H9 (cell line): ENCODE measurements at regions not wholly inside any gene's neighbourhood (a gene's known extent, or its start where the extent isn't known, plus 50 kb on each side); places are given as distances from the start of the nearest gene placed in this dataset.

Experiments used
- DNase-seq: peaks from one replicate; pipeline ENCODE4 v3.0.0-alpha.2; 2017
- H2AFZ ChIP-seq: one replicate; pipeline ENCODE4 v1.6.1; 2013; ENCODE audit warnings: mild to moderate bottlenecking, low read length, control low read depth, moderate library complexity
- H2AK5ac ChIP-seq: 2 replicates; pipeline ENCODE4 v1.6.1; 2013; ENCODE audit warnings: low read length, control low read depth, mixed read lengths; ENCODE audit not compliant: insufficient read length
- H2BK120ac ChIP-seq: one replicate; pipeline ENCODE4 v1.6.1; 2013; ENCODE audit warnings: low read depth, mild to moderate bottlenecking, low read length, control low read depth, inconsistent platforms; ENCODE audit not compliant: poor library complexity, severe bottlenecking
- H2BK12ac ChIP-seq: 2 replicates; pipeline ENCODE4 v1.6.1; 2013; ENCODE audit warnings: low read length, control low read depth, mixed read lengths, low read depth; ENCODE audit not compliant: insufficient read length
- H2BK15ac ChIP-seq: 2 replicates; pipeline ENCODE4 v1.6.1; 2013; ENCODE audit warnings: low read depth, low read length, control low read depth
- H2BK20ac ChIP-seq: one replicate; pipeline ENCODE4 v1.6.1; 2013; ENCODE audit warnings: low read depth, mild to moderate bottlenecking, low read length, control low read depth, inconsistent platforms; ENCODE audit not compliant: poor library complexity, severe bottlenecking
- H2BK5ac ChIP-seq: 2 replicates; pipeline ENCODE4 v1.6.1; 2013; ENCODE audit warnings: low read length, control low read depth, mixed read lengths; ENCODE audit not compliant: insufficient read length
- H3K14ac ChIP-seq: 2 replicates; pipeline ENCODE4 v1.6.1; 2013; ENCODE audit warnings: low read length, control low read depth; ENCODE audit not compliant: insufficient read depth
- H3K18ac ChIP-seq: 2 replicates; pipeline ENCODE4 v1.6.1; 2013; ENCODE audit warnings: low read depth, mild to moderate bottlenecking, mixed read lengths, low read length, control low read depth; ENCODE audit not compliant: insufficient read length
- H3K23ac ChIP-seq: 2 replicates; pipeline ENCODE4 v1.6.1; 2013; ENCODE audit warnings: low read length, control low read depth, mixed read lengths, low read depth; ENCODE audit not compliant: insufficient read length
- H3K23me2 ChIP-seq: 2 replicates; pipeline ENCODE4 v1.6.1; 2013; ENCODE audit warnings: low read depth, mild to moderate bottlenecking, mixed read lengths, low read length, control low read depth; ENCODE audit not compliant: insufficient read length, poor library complexity, severe bottlenecking
- H3K27ac ChIP-seq: 2 replicates; pipeline ENCODE4 v1.5.1; 2013; ENCODE audit warnings: low read length, control low read depth, mixed read lengths, low read depth; ENCODE audit not compliant: insufficient read length
- H3K27me3 ChIP-seq: 2 replicates; pipeline ENCODE4 v1.6.1; 2013; ENCODE audit warnings: low read length, control low read depth, inconsistent platforms; ENCODE audit not compliant: insufficient read depth
- H3K4ac ChIP-seq: 2 replicates; pipeline ENCODE4 v1.6.1; 2013; ENCODE audit warnings: low read depth, mild to moderate bottlenecking, control low read depth, inconsistent platforms, low read length, moderate library complexity
- H3K4me1 ChIP-seq: 2 replicates; pipeline ENCODE4 v1.6.1; 2013; ENCODE audit warnings: low read length, control low read depth, inconsistent platforms; ENCODE audit not compliant: insufficient read depth
- H3K4me2 ChIP-seq: 2 replicates; pipeline ENCODE4 v1.6.1; 2013; ENCODE audit warnings: low read length, control low read depth, mixed read lengths; ENCODE audit not compliant: insufficient read length, insufficient read depth
- H3K56ac ChIP-seq: 2 replicates; pipeline ENCODE4 v1.6.1; 2013; ENCODE audit warnings: low read depth, mild to moderate bottlenecking, mixed read lengths, low read length, control low read depth; ENCODE audit not compliant: insufficient read length
- H3K79me1 ChIP-seq: 2 replicates; pipeline ENCODE4 v1.6.1; 2013; ENCODE audit warnings: low read depth, mild to moderate bottlenecking, moderate library complexity, low read length, control low read depth, inconsistent platforms; ENCODE audit not compliant: insufficient read depth, poor library complexity, severe bottlenecking
- H3K79me2 ChIP-seq: 2 replicates; pipeline ENCODE4 v1.6.1; 2013; ENCODE audit warnings: low read length, control low read depth, inconsistent platforms; ENCODE audit not compliant: insufficient read depth
- H3K9ac ChIP-seq: 2 replicates; pipeline ENCODE4 v1.6.1; 2013; ENCODE audit warnings: low read length, control low read depth, mixed read lengths; ENCODE audit not compliant: insufficient read length; ENCODE audit errors: extremely low read depth
- H3K9me3 ChIP-seq: one replicate; pipeline ENCODE4 v1.6.1; 2013; ENCODE audit warnings: low read depth, low read length, inconsistent platforms; ENCODE audit not compliant: control insufficient read depth
- H3T11ph ChIP-seq: one replicate; pipeline ENCODE4 v1.6.1; 2013; ENCODE audit warnings: mild to moderate bottlenecking, low read length, control low read depth, inconsistent platforms
- H4K20me1 ChIP-seq: one replicate; pipeline ENCODE4 v1.6.1; 2013; ENCODE audit not compliant: control insufficient read depth, insufficient read length, insufficient read depth
- H4K5ac ChIP-seq: 2 replicates; pipeline ENCODE4 v1.6.1; 2013; ENCODE audit warnings: low read depth, mild to moderate bottlenecking, mixed read lengths, low read length, control low read depth; ENCODE audit not compliant: insufficient read length
- H4K8ac ChIP-seq: replicated peaks from 2 replicates; pipeline ENCODE4 v1.6.1; 2013; ENCODE audit warnings: low read length, control low read depth, mixed read lengths, low read depth; ENCODE audit not compliant: insufficient read length
- H4K91ac ChIP-seq: 2 replicates; pipeline ENCODE4 v1.6.1; 2013; ENCODE audit warnings: low read depth, mild to moderate bottlenecking, moderate library complexity, mixed read lengths, low read length, control low read depth; ENCODE audit not compliant: insufficient read length
- H3K27ac Mint-ChIP-seq, 3 experiments: 2 replicates in 2 of 3; 3 replicates in 1 of 3; pipeline ENCODE4 v1.8.0; 2020 to 2021; ENCODE audit warnings: mixed read lengths in 3 of 3, mild to moderate bottlenecking in 1 of 3, moderate library complexity in 1 of 3
- H3K27me3 Mint-ChIP-seq: 2 replicates; pipeline ENCODE4 v1.8.0; 2021; ENCODE audit warnings: low read depth, mild to moderate bottlenecking, moderate library complexity, mixed read lengths
- H3K36me3 Mint-ChIP-seq, 3 experiments: 2 replicates in 2 of 3; 3 replicates in 1 of 3; pipeline ENCODE4 v1.8.0; 2020 to 2021; ENCODE audit warnings: low read depth in 3 of 3, mixed read lengths in 3 of 3; ENCODE audit not compliant: insufficient read depth in 1 of 3
- H3K4me1 Mint-ChIP-seq, 2 experiments: 2 replicates each; pipeline ENCODE4 v1.8.0; 2020; ENCODE audit warnings: mixed read lengths in 2 of 2
- H3K4me3 Mint-ChIP-seq, 2 experiments: 2 replicates in 1 of 2; 3 replicates in 1 of 2; pipeline ENCODE4 v1.8.0; 2020 to 2021; ENCODE audit warnings: mild to moderate bottlenecking in 2 of 2, mixed read lengths in 2 of 2, moderate library complexity in 1 of 2
- H3K9me3 Mint-ChIP-seq, 2 experiments: 2 replicates in 1 of 2; 3 replicates in 1 of 2; pipeline ENCODE4 v1.8.0; 2020; ENCODE audit warnings: mild to moderate bottlenecking in 2 of 2, mixed read lengths in 2 of 2, moderate library complexity in 1 of 2
- CTCF ChIP-seq: fragments of 200-600 bp; sonication (generic); conservative IDR thresholded peaks from 3 replicates; pipeline ENCODE4 v1.8.0; 2021; ENCODE audit warnings: antibody characterized with exemption, mild to moderate bottlenecking
- WGBS: extraction: QIAGEN DNeasy Blood & Tissue Kit; methylation state at CpG from one replicate; pipeline ENCODE4 v1.1.7; 2013; ENCODE audit warnings: missing lambda C conversion rate, low lambda C conversion rate, mixed read lengths; ENCODE audit not compliant: insufficient read length; ENCODE audit errors: extremely low coverage; 5-methylcytosine and 5-hydroxymethylcytosine counted together

GRCh38 chr14:83838226-83838625, 1691.7 kb upstream of the FLRT2 start:
- Histone ChIP-seq H4K5ac (no peak overlapping the region), H3K4me1 (no peaks in the 10 kb centered on the region; the same call in 1 of the 2 replicates), H3K4ac (no peak overlapping the region), H3T11ph (no peak overlapping the region), H3K4me2 (no peak overlapping the region), H2BK20ac (no peak overlapping the region), H3K9me3 (no peaks in the 10 kb centered on the region), H3K23me2 (no peaks in the 10 kb centered on the region), H3K9ac (no peak overlapping the region), H3K27ac (no peak overlapping the region), H2AK5ac (no peak overlapping the region), H4K91ac (no peak overlapping the region), H3K79me1 (no peaks in the 10 kb centered on the region), H4K20me1 (no peaks in the 10 kb centered on the region), H3K56ac (no peak overlapping the region), H3K27me3 (no peaks in the 10 kb centered on the region), H2BK15ac (no peak overlapping the region), H2BK12ac (no peak overlapping the region), H2BK120ac (no peak overlapping the region), H4K8ac (no peak overlapping the region), H3K23ac (no peak overlapping the region), H2BK5ac (no peak overlapping the region), H3K79me2 (no peaks in the 10 kb centered on the region), H3K18ac (no peak overlapping the region), H2AFZ (no peak overlapping the region), H3K14ac (no peak overlapping the region)
- Mint-ChIP-seq H3K36me3 (no peaks in the 10 kb centered on the region), H3K27ac (peak overlapping the region in 2 of 3 experiments; percentile 21 to 80; a peak in 2 of 7 replicates), H3K9me3 (no peaks in the 10 kb centered on the region), H3K4me1 (peaks cover 25 to 30% of the 10 kb centered on the region in 2 experiments), H3K27me3 (no peaks in the 10 kb centered on the region), H3K4me3 (no peak overlapping the region)
- no CpG with 5 or more reads among the region's 3 CpGs for WGBS
- no peak for TF ChIP-seq CTCF
- no peak for DNase-seq
